ENCODE measurements at regions not wholly inside any gene's neighbourhood (a gene's known extent, or its start where the extent isn't known, plus 50 kb on each side); places are given as distances from the start of the nearest gene placed in this dataset.

DNA sequence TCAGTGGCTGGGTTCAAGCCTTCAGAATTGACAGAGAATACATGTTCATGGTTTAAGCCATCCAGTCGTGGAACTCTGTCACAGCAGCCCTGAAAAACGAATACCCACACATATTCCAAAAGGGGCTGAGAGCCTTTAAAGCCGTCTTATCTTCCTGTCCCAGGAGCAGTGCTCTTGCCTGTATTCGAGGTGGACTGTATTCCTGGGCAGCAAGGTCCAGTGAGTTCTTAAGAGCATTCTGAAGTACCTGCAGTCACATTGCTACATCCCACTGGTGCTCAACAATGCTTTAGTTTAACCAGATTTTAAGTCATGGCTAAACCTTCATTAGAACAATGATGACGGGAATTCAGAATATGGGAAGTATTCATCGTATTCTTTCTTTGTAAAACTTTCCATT lies 380.7 kb upstream of the KLF4 start:
- no peak for TF ChIP-seq ZFX (IDR thresholded peaks at IDR 0.05; ENCODE audit: borderline replicate concordance)
- TF ChIP-seq, protein P1, sequence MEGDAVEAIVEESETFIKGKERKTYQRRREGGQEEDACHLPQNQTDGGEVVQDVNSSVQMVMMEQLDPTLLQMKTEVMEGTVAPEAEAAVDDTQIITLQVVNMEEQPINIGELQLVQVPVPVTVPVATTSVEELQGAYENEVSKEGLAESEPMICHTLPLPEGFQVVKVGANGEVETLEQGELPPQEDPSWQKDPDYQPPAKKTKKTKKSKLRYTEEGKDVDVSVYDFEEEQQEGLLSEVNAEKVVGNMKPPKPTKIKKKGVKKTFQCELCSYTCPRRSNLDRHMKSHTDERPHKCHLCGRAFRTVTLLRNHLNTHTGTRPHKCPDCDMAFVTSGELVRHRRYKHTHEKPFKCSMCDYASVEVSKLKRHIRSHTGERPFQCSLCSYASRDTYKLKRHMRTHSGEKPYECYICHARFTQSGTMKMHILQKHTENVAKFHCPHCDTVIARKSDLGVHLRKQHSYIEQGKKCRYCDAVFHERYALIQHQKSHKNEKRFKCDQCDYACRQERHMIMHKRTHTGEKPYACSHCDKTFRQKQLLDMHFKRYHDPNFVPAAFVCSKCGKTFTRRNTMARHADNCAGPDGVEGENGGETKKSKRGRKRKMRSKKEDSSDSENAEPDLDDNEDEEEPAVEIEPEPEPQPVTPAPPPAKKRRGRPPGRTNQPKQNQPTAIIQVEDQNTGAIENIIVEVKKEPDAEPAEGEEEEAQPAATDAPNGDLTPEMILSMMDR (IDR thresholded peaks at IDR 0.05): no peak
- H3K27ac ChIP-seq: no peak overlapping the region

DNA sequence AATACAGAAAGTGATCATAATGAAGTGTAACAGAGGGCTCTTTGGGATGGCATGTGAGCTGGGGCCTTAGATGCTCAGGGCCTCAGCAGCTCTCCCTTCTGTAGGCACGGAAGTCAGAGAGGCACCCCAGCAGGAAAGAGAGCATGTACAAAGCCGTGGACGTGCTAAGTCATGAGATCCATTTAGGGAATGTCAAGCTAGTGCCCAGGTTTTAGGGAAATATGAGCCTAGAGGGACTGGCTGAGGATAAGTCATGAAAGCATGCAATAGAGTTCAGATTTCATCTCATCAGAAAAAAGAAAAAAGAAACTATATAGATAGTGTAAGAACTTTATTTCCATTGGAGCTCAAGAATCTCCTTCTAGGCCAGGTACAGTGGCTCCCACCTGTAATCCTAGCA lies 379.5 kb upstream of the KLF4 start:
- no peak overlapping the region for H3K27ac ChIP-seq
- TF ChIP-seq ZFX (IDR thresholded peaks at IDR 0.05; ENCODE audit: borderline replicate concordance): no peak

DNA sequence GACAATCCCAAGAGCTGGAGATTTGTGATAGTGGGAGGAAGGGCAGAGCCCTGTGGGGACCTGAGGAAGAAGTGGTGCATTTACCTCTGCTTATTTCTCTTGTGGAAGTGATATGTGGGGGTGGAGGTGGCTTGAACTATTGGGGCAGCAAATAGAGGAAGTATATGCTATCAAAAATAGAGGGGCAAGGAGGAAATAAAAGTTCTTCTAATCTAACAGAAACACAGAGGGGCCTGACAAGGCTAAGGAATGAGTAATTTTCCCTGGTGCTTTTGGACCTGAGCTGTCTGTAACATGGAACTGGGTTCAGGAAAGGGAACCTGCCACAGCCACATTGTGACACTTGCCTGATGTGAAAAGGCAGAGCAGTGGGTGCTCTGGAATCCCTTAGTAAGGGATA lies 378.6 kb upstream of the KLF4 start:
- no peak overlapping the region for H3K27ac ChIP-seq
- no peak for TF ChIP-seq ZFX (IDR thresholded peaks at IDR 0.05; ENCODE audit: borderline replicate concordance)
- TF ChIP-seq, protein P1 (IDR thresholded peaks at IDR 0.05): no peak

DNA sequence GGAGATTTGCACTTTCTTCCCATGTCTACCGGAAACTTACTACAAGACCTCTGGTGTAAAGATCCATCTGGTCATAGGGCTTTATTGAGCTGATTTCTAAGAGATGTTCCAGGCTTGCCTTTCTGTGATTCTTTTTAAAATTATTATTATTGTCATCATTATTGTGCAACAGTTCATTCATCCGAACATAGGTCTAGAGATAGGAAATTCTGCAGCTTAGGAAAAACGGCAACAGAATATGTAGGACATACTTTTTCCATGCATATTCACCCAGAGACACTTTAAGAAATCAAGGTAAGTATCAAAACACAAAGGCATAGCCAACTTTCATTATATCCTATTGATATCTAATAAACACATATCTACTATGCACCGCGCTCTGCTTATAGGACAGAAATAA lies 378.2 kb upstream of the KLF4 start:
- TF ChIP-seq, protein P1 (IDR thresholded peaks at IDR 0.05): no peak
- no peak for TF ChIP-seq ZFX (IDR thresholded peaks at IDR 0.05; ENCODE audit: borderline replicate concordance)
- H3K27ac ChIP-seq: no peak overlapping the region

DNA sequence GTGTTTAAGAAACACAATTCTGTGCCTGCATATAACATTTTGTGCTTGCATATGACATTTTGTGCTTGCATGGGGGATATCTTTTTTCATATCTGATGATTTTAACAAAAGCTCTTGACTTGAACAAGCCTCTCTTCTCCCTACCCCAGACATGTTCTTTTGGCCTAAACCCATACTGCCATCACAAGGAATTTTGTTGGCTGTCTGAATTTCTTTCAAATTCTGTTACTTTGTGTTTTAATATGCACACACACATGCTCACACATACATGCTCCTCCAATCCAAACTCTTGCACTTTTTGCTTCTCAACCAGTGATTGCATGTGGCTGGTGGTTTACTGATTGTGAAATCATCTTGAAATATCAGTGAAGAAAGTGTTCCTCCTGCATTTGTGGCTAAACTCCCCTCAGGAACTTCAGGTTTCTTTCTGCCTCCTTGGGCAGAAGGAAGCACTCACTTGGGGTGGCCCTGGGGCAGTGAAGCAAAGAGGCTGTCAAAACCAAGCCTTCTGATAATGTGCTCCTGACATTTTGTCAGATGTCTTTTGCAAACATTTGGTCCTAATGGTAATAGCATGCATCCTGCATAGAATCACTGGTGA lies 377.2 kb upstream of the KLF4 start:
- no peak overlapping the region for H3K27ac ChIP-seq
- TF ChIP-seq, protein P1 (IDR thresholded peaks at IDR 0.05): no peak
- TF ChIP-seq ZFX (IDR thresholded peaks at IDR 0.05; ENCODE audit: borderline replicate concordance): no peak

DNA sequence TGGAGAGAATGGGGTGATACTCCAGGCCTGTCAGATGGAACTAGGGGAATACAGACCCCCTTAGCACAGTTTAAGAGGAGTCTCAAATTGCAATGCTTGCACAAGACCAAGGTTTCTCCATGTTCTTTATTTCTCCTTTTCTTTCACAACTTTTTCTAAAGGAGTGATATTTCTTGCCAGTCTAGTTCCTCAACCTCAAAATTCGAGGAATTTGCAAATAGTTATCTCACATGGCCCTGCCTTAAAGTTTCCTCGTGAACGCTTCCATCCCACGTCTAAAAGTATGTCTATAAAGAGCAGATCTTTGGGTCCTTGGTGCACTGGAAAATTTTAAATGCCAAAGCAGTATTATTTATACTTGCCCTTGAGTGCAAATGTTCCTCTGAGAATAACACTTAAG lies 373.8 kb upstream of the KLF4 start:
- TF ChIP-seq ZFX (IDR thresholded peaks at IDR 0.05; ENCODE audit: borderline replicate concordance): no peak
- TF ChIP-seq, protein P1 (IDR thresholded peaks at IDR 0.05): no peak
- H3K27ac ChIP-seq: no peak overlapping the region

DNA sequence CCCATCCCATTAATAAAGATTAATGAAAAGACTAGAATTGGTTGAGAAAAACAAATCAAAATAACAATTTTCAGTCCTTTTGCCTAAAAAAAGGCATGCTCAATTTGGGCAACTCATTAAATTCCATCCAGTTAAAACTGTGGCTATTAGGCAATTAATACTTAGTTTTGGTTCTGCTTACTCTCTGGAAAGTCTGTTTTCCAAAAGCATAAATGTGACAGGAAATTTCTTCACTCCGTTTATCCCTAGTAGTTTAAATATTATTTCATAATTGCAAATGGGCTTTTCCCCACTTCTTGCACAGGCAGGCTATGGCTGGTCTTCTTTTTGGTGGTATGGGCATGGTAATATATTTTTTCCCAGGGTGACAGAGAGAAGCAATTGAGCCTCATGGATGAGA lies 373.3 kb upstream of the KLF4 start:
- TF ChIP-seq ZFX (IDR thresholded peaks at IDR 0.05; ENCODE audit: borderline replicate concordance): no peak
- TF ChIP-seq, protein P1 (IDR thresholded peaks at IDR 0.05): no peak
- H3K27ac ChIP-seq: no peak overlapping the region

DNA sequence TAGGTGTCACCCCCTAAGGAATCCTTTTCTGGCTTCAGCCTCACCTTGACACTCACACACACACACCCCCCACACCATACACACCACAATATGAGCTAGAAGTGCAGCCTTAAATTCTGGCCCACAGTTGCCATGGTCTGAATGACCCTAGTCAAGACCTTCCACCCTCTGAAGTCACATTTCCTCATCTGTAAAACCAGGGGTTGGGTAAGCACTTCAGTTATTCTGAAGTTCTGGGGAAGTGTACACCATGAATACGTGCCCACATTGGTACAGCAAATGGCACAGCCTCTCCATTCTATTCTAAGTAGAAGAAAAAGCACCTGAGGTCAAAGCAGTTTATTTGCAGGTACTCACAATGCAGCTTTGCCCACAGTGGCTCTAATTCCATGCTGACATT lies 372.8 kb upstream of the KLF4 start:
- TF ChIP-seq ZFX (IDR thresholded peaks at IDR 0.05; ENCODE audit: borderline replicate concordance): no peak
- H3K27ac ChIP-seq: no peak overlapping the region

Measured in 22Rv1 (cell line).